GM19372 (cell line): ENCODE measurements at regions not wholly inside any gene's neighbourhood (a gene's known extent, or its start where the extent isn't known, plus 50 kb on each side); places are given as distances from the start of the nearest gene placed in this dataset.
"Not testable (repeated sequence)": the region's sequence is repeated elsewhere in the genome, so short reads cannot be mapped to it uniquely, and the experiment has no call there.

Experiments
- ATAC-seq: cut with Tn5 transposase; IDR thresholded peaks from one replicate; pipeline ENCODE4 v1.9.1; 2021; ENCODE audit warnings: mild to moderate bottlenecking, low read depth, moderate library complexity; ENCODE audit not compliant: unreplicated experiment

- no peak for ATAC-seq
Measured at GRCh38 chr7:93663561-93664299, 89.2 kb upstream of the CALCR start.

GRCh38 chr7:93658163-93658562, 83.6 kb upstream of the CALCR start:
- ATAC-seq, result not testable (repeated sequence)

- ATAC-seq, result no peak
Measured at GRCh38 chr7:93651603-93652159, 77.2 kb upstream of the CALCR start.

- no peak for ATAC-seq
Measured at GRCh38 chr7:93646538-93646937, 72.0 kb upstream of the CALCR start.

GRCh38 chr7:93636276-93636675, 61.8 kb upstream of the CALCR start:
- no peak for ATAC-seq

GRCh38 chr7:93632371-93632770, 57.8 kb upstream of the CALCR start:
- no peak for ATAC-seq

GRCh38 chr7:93629291-93629801, 54.8 kb upstream of the CALCR start:
- no peak for ATAC-seq

GRCh38 chr7:93626869-93627268, 52.3 kb upstream of the CALCR start:
- ATAC-seq, result no peak
